Astrocyte of the cerebellum (primary cell): ENCODE measurements at regions not wholly inside any gene's neighbourhood (a gene's known extent, or its start where the extent isn't known, plus 50 kb on each side); places are given as distances from the start of the nearest gene placed in this dataset.

Source experiments
- DNase-seq: peaks from one replicate; pipeline ENCODE4 v3.0.0-alpha.2; 2011; ENCODE audit warnings: low read depth
- H3K4me3 ChIP-seq: 2 replicates; pipeline ENCODE4 v1.5.1; 2011; ENCODE audit warnings: mild to moderate bottlenecking, low read depth, low read length, moderate library complexity
- in situ Hi-C: cut with HindIII; loops from 2 replicates; pipeline ENCODE4 v1.10.0; 2017; ENCODE audit warnings: low sequenced_read_pairs
- TF ChIP-seq, protein P1 (sequence below): IDR thresholded peaks from 2 replicates; pipeline ENCODE4 v1.5.1; 2012; ENCODE audit warnings: low read length, low read depth, moderate library complexity, mild to moderate bottlenecking; ENCODE audit errors: missing control alignments

DNA sequence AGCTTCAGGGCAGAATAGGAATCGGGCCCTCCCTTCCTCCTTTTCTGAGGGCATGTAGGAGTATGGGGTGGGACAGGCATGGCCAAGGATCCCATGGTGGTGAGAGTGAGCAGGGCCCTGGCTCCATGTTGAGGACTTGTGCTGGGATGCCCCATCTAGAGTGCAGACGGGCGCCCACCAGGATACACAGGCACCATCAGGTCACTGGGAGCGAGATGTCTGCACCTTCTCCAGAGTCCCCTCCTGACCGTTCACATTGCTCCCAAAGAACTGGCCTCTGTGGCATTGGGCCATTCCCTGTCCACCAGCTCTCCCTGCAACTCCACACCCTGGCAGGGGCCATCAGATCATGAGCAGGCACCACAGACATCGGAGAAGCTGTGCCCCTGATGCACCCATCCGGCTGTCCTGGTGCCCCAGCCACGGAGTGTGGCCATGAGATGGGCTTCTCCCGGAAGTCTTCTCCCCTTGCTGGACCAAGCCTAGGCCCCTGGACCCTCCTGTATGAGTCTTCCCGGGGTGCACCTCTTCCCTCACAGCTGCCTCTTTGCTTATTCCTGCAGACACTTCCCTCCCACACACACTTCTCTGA lies 195.0 kb downstream of the IRX2 start:
- TF ChIP-seq, protein P1, sequence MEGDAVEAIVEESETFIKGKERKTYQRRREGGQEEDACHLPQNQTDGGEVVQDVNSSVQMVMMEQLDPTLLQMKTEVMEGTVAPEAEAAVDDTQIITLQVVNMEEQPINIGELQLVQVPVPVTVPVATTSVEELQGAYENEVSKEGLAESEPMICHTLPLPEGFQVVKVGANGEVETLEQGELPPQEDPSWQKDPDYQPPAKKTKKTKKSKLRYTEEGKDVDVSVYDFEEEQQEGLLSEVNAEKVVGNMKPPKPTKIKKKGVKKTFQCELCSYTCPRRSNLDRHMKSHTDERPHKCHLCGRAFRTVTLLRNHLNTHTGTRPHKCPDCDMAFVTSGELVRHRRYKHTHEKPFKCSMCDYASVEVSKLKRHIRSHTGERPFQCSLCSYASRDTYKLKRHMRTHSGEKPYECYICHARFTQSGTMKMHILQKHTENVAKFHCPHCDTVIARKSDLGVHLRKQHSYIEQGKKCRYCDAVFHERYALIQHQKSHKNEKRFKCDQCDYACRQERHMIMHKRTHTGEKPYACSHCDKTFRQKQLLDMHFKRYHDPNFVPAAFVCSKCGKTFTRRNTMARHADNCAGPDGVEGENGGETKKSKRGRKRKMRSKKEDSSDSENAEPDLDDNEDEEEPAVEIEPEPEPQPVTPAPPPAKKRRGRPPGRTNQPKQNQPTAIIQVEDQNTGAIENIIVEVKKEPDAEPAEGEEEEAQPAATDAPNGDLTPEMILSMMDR, result no peak
- no peak overlapping the region for H3K4me3 ChIP-seq
- in situ Hi-C loops, result no loop called here
- no peak for DNase-seq

DNA sequence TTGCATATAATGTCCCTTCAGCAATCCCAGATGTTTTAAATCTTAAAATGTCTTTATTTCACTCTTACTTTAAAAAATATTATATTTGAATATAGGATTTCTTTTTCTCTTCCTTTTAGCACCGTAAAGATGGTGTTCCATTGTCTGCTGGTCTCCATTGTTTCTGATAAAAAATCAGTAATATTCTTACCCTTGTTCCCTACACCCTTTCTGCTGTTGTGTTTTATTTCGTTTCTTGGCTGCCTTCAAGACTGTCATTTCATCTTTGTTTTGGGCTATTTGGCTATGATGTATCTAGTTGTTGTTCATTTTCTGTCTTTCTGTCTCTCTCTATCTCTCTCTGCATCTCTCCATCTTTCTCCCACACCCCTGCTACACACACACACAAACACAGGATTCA lies 197.9 kb downstream of the IRX2 start:
- DNase-seq, result no peak
- no peak overlapping the region for H3K4me3 ChIP-seq
- TF ChIP-seq, protein P1, result no peak
- in situ Hi-C loops, result no loop called here

DNA sequence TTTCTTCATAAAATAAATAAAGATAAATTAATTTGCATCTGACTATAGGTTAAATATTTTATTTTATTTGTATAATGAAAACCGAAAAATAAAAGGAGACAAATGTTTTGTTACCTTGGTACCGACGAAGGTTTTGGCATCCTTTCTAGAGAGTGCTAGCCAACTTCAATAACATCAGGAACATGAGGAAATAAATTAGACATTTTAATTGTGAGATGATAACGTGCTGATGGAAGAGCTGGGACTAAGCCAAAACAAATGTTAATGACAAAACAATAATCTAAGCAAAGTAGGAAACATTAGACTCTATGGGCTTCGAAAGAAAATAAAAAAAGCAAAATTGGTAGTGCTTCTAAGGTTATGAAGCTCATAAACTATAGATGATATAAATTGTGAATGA lies 201.0 kb downstream of the IRX2 start:
- H3K4me3 ChIP-seq, result no peak overlapping the region
- in situ Hi-C loops, result no loop called here
- TF ChIP-seq, protein P1, result no peak
- no peak for DNase-seq

DNA sequence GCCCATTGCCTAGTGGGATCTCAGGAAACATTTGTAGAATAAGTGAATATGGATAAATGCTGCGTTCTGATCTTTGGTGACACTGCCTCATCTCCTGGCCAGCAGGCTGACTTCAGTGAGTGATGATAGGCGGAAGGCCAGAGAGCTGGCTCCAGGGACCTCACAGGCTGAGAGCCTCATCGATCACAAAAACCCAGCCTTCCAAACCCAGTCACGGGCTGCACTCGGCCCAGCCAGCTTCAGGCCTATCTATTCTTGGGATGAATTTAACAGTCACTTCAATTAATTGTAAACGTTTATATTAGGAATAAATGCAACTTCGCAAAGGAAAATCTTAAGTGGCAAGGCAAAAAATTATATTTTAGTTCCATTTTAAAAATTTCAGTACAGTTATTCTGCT lies 201.6 kb downstream of the IRX2 start:
- in situ Hi-C loops, result no loop called here
- no peak for DNase-seq
- TF ChIP-seq, protein P1, result no peak
- no peak overlapping the region for H3K4me3 ChIP-seq

DNA sequence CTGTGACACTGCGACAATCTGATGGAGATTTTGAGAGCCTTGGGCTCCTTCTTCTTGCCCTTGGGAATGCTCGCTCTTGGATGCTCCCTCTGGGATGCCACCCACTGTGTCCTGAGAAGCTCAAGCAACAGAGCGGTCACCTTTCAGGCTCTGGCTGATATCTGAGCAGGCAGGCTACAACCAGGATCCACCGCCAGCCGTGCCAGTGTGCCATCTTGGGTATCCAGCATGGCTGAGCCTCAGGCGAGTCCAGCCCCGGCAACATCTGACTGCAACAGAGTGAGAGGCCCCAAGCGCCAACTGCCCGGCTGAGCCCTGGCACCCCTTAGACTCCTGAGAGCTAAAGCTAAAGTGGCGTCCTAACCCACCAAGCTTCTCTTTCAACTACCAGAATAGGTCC lies 202.1 kb downstream of the IRX2 start:
- no peak for DNase-seq
- H3K4me3 ChIP-seq, result no peak overlapping the region
- in situ Hi-C loops, result no loop called here
- TF ChIP-seq, protein P1, result no peak

DNA sequence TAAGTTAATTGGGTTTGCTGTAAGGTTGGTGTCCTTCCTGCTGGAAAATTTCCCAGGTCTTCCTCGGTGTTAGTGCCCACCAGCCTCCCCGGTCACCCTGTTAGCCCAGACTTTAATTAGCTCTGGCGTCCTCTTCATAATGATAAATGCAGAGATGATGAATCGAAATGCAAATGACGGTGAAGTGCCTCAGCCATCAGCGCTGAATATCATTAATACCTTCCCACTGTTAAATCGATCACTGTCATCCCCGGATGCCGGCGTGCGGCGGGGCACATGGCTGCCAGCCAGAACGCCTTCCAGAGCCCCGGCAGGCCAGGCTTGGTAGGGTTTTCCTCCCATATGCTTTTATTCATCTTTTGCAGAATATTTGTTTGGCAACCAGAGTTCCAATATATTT lies 204.5 kb downstream of the IRX2 start:
- H3K4me3 ChIP-seq, result no peak overlapping the region
- no peak for DNase-seq
- TF ChIP-seq, protein P1, result no peak
- in situ Hi-C loops, result no loop called here
